Adrenal gland (tissue), 5 donors: ENCODE measurements at regions not wholly inside any gene's neighbourhood (a gene's known extent, or its start where the extent isn't known, plus 50 kb on each side); places are given as distances from the start of the nearest gene placed in this dataset.

Source experiments
- CTCF ChIP-seq, 6 experiments: fragments of 450-650 bp in 4 of 6; fragments of 200-600 bp in 2 of 6; sonication (generic) in 1 of 6; IDR thresholded peaks; 1 replicate in 5 of 6; 2 replicates in 1 of 6; pipeline versions ENCODE4 v1.5.1 to v1.8.0; 2016 to 2021; ENCODE audit warnings: antibody characterized with exemption in 6 of 6, mild to moderate bottlenecking in 2 of 6, moderate library complexity in 1 of 6
- POLR2A ChIP-seq, 2 donors: fragments of 450-650 bp; IDR thresholded peaks; one replicate each; pipeline ENCODE4 v1.6.1; 2017; ENCODE audit warnings: antibody characterized with exemption in 2 of 2, mild to moderate bottlenecking in 2 of 2, moderate library complexity in 1 of 2
- donor health status: DM: no; HTN: no; CAD: no.

- no peak for TF ChIP-seq CTCF (IDR thresholded peaks at IDR 0.05)
- no peak for TF ChIP-seq POLR2A (IDR thresholded peaks at IDR 0.05)
Measured at GRCh38 chr10:31708046-31708445, 220.6 kb downstream of the ARHGAP12 start.
